PC-3 (cell line): ENCODE measurements at regions not wholly inside any gene's neighbourhood (a gene's known extent, or its start where the extent isn't known, plus 50 kb on each side); places are given as distances from the start of the nearest gene placed in this dataset.

Experiments
- ATAC-seq: fragments of 200-7000 bp; cut with Tn5 transposase; 2 replicates; pipeline ENCODE4 v1.9.1; 2020; ENCODE audit warnings: mild to moderate bottlenecking, moderate library complexity
- BruUV-seq: library from RNA; stranded (reverse); fragments of 400-500 nt; replicated peaks from 2 replicates; lab custom pipeline; 2021; lab: Mats Ljungman, UMichigan
- CTCF ChIA-PET: fragments of 300-600 bp; sonication (Branson Sonifier 250); formaldehyde crosslinking; loops from one replicate; lab custom pipeline; 2022; ENCODE audit warnings: antibody characterized with exemption; lab: Charles Lee
- POLR2A ChIA-PET: fragments of 300-600 bp; sonication (Branson Sonifier 250); formaldehyde crosslinking; loops from one replicate; lab custom pipeline; 2022; ENCODE audit warnings: antibody characterized with exemption; ENCODE audit not compliant: unreplicated experiment; lab: Charles Lee
- DNase-seq: peaks from one replicate; pipeline ENCODE4 v3.0.0-alpha.2; 2015
- H2AFZ ChIP-seq: fragments of 300-600 bp; sonication (generic); 2 replicates; pipeline ENCODE4 v1.6.0; 2016; ENCODE audit warnings: antibody characterized with exemption, low read length
- H3F3A ChIP-seq: fragments of 300-600 bp; sonication (generic); one replicate; pipeline ENCODE4 v1.6.0; 2017; ENCODE audit warnings: antibody characterized with exemption, low read length, control low read depth, mild to moderate bottlenecking; ENCODE audit not compliant: unreplicated experiment
- H3K27ac ChIP-seq: fragments of 300-600 bp; sonication (generic); 2 replicates; pipeline ENCODE4 v1.5.1; 2016; ENCODE audit warnings: mild to moderate bottlenecking, low read length
- H3K27me3 ChIP-seq: fragments of 300-600 bp; sonication (generic); 2 replicates; pipeline ENCODE4 v1.6.1; 2016; ENCODE audit warnings: low read length, mixed read lengths
- H3K36me3 ChIP-seq: fragments of 300-600 bp; sonication (generic); 2 replicates; pipeline ENCODE4 v1.6.1; 2016; ENCODE audit warnings: low read depth, mixed run types, low read length, mixed read lengths
- H3K4me1 ChIP-seq: fragments of 300-600 bp; sonication (generic); 2 replicates; pipeline ENCODE4 v1.5.1; 2016; ENCODE audit warnings: low read length; ENCODE audit not compliant: insufficient read depth
- H3K4me2 ChIP-seq: fragments of 300-600 bp; sonication (generic); 2 replicates; pipeline ENCODE4 v1.6.0; 2016; ENCODE audit warnings: low read length
- H3K4me3 ChIP-seq: fragments of 300-600 bp; sonication (generic); 2 replicates; pipeline ENCODE4 v1.5.1; 2016; ENCODE audit warnings: mild to moderate bottlenecking, low read length, mixed read lengths
- H3K79me2 ChIP-seq: fragments of 300-600 bp; sonication (generic); 2 replicates; pipeline ENCODE4 v1.6.1; 2017; ENCODE audit warnings: low read length, mixed read lengths
- H3K9ac ChIP-seq: fragments of 300-600 bp; sonication (generic); 2 replicates; pipeline ENCODE4 v1.6.0; 2016; ENCODE audit warnings: mild to moderate bottlenecking, low read length
- H3K9me2 ChIP-seq: fragments of 300-600 bp; sonication (generic); replicated peaks from 2 replicates; pipeline ENCODE4 v1.6.1; 2016; ENCODE audit warnings: mixed run types, low read length, mixed read lengths
- H3K9me3 ChIP-seq: fragments of 300-600 bp; sonication (generic); 2 replicates; pipeline ENCODE4 v1.6.1; 2016; ENCODE audit warnings: low read length, mixed read lengths
- H4K20me1 ChIP-seq: fragments of 300-600 bp; sonication (generic); 2 replicates; pipeline ENCODE4 v1.6.1; 2016; ENCODE audit warnings: low read length, mixed read lengths
- CTCF ChIP-seq: fragments of 300-600 bp; sonication (generic); conservative IDR thresholded peaks from 2 replicates; pipeline ENCODE4 v1.5.1; 2017; ENCODE audit warnings: antibody characterized with exemption, low read depth, mild to moderate bottlenecking, low read length
- EZH2 ChIP-seq: fragments of 300-600 bp; sonication (generic); IDR thresholded peaks from one replicate; pipeline ENCODE4 v1.6.1; 2017; ENCODE audit warnings: antibody characterized with exemption, mild to moderate bottlenecking, low read length; ENCODE audit not compliant: unreplicated experiment
- EZH2phosphoT487 ChIP-seq: fragments of 300-600 bp; sonication (generic); IDR thresholded peaks from 2 replicates; pipeline ENCODE4 v1.6.1; 2018; ENCODE audit warnings: mild to moderate bottlenecking, antibody characterized with exemption, low read length, borderline replicate concordance
- intact Hi-C: fragments of 100-400 bp; cut with micrococcal nuclease; formaldehyde crosslinking; loops from 2 replicates; pipeline ENCODE4 v1.9.0; 2023

- ChIA-PET POLR2A (no interaction called here), CTCF (no interaction called here)
- TF ChIP-seq EZH2phosphoT487 (no peak), EZH2 (no peak), CTCF (no peak)
Observed at GRCh38 chr14:98941481-98941880, 330.5 kb downstream of the BCL11B start.

GRCh38 chr14:98943907-98944306, 328.1 kb downstream of the BCL11B start:
- no peaks in the 10 kb centered on the region for H3K9me3 ChIP-seq
- H3K4me1 ChIP-seq: no peaks in the 10 kb centered on the region
- no peak overlapping the region for H3K4me3 ChIP-seq
- H3K27ac ChIP-seq: no peak overlapping the region
- H3K27me3 ChIP-seq: peaks cover 15% of the 10 kb centered on the region
- no peak overlapping the region for H2AFZ ChIP-seq
- H3K9me2 ChIP-seq: no peaks in the 10 kb centered on the region
- TF ChIP-seq EZH2phosphoT487 (no peak), CTCF (no peak), EZH2 (no peak)
- CTCF ChIA-PET: no interaction called here
- DNase-seq: no peak
- no peaks in the 10 kb centered on the region for H3K79me2 ChIP-seq
- H3K36me3 ChIP-seq: no peaks in the 10 kb centered on the region
- no peak for ATAC-seq
- intact Hi-C loops: no loop called here
- no peak overlapping the region for H3K9ac ChIP-seq
- no TSS peak for BruUV-seq
- POLR2A ChIA-PET: no interaction called here
- no peak overlapping the region for H3K4me2 ChIP-seq
- H4K20me1 ChIP-seq: no peaks in the 10 kb centered on the region
- H3F3A ChIP-seq: no peaks in the 10 kb centered on the region

More at GRCh38 chr14:98941481-98941880, 330.5 kb downstream of the BCL11B start:
- Histone ChIP-seq H3K27ac (no peak overlapping the region), H4K20me1 (no peaks in the 10 kb centered on the region), H3K4me2 (no peak overlapping the region), H3K9ac (no peak overlapping the region), H3K9me2 (no peaks in the 10 kb centered on the region), H3K36me3 (no peaks in the 10 kb centered on the region), H3F3A (no peaks in the 10 kb centered on the region), H3K4me1 (no peaks in the 10 kb centered on the region), H3K79me2 (no peaks in the 10 kb centered on the region), H2AFZ (no peak overlapping the region), H3K9me3 (no peaks in the 10 kb centered on the region), H3K27me3 (peaks cover 21% of the 10 kb centered on the region), H3K4me3 (no peak overlapping the region)
- ATAC-seq (no peak), DNase-seq (no peak)
- BruUV-seq: no TSS peak
- intact Hi-C loops: no loop called here

- DNase-seq (no peak), ATAC-seq (no peak)
- Histone ChIP-seq H3K4me2 (no peak overlapping the region), H3K27me3 (peaks cover 7% of the 10 kb centered on the region; the same call in 1 of the 2 replicates), H3K27ac (no peak overlapping the region), H3K9ac (no peak overlapping the region), H3K9me2 (no peaks in the 10 kb centered on the region), H3F3A (no peaks in the 10 kb centered on the region), H3K36me3 (no peaks in the 10 kb centered on the region), H3K4me3 (no peak overlapping the region), H3K9me3 (no peaks in the 10 kb centered on the region), H4K20me1 (no peaks in the 10 kb centered on the region), H3K4me1 (no peaks in the 10 kb centered on the region), H2AFZ (no peak overlapping the region), H3K79me2 (no peaks in the 10 kb centered on the region)
- intact Hi-C loops: no loop called here
- BruUV-seq: no TSS peak
- ChIA-PET CTCF (no interaction called here), POLR2A (no interaction called here)
- TF ChIP-seq EZH2 (no peak), CTCF (no peak), EZH2phosphoT487 (no peak)
Observed at GRCh38 chr14:98944989-98945388, 327.0 kb downstream of the BCL11B start.
